Stimulated activated naive CD8-positive, alpha-beta T cell treated with anti-CD3 and anti-CD28 coated beads, Interleukin-15, Interleukin-2, amounts not matched to agents 100 U/mL and 50 U/mL, for 24 hours (primary cell): ENCODE measurements at regions not wholly inside any gene's neighbourhood (a gene's known extent, or its start where the extent isn't known, plus 50 kb on each side); places are given as distances from the start of the nearest gene placed in this dataset.
"Not testable (repeated sequence)": the region's sequence is repeated elsewhere in the genome, so short reads cannot be mapped to it uniquely, and the experiment has no call there.

Experiments used
- ATAC-seq: fragments of 150-1000 bp; cut with Tn5 transposase; one replicate; pipeline ENCODE4 v1.10.0; 2021
- DNase-seq: peaks from one replicate; pipeline ENCODE4 v3.0.0; 2021

DNA sequence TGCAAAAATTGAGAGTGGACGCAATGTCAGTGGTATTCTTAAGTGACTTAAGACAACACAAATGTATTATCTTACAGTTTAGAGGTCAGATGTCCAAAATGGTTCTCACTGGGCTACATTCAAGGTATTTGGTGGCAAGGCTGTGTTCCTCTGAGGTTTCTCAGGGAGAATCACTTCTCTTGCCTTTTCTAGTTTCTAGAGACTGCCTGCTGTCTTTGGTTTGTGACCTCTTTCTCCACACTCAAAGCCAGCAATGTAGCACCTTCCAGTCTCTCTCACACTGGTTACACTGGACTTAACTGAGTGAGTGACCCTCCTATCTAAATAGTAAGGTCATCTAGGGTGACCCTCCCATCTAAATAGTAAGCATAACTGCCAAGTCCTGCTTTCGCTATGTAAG, 613.2 kb upstream of the COBL start:
- ATAC-seq: no peak

DNA sequence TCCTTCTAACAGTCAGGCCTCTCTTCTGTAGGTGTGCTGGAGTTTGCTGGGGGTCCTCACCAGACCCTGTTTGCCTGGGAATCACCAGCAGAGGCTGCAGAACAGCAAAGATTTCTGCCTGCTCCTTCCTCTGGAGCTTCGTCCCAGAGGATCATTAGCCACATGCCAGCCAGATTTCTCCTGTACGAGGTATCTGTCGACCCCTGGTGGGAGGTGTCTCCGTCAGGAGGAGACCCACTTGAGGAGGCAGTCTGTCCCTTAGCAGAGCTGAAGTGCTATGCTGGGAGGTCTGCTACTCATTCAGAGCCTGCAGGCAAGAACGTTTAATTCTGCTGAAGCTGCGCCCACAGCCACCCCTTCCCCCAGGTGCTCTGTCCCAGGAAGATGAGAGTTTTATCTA, 611.1 kb upstream of the COBL start:
- no peak for DNase-seq
- ATAC-seq: no peak

More for the DNA sequence above, 613.2 kb upstream of the COBL start:
- DNase-seq: no peak

DNA sequence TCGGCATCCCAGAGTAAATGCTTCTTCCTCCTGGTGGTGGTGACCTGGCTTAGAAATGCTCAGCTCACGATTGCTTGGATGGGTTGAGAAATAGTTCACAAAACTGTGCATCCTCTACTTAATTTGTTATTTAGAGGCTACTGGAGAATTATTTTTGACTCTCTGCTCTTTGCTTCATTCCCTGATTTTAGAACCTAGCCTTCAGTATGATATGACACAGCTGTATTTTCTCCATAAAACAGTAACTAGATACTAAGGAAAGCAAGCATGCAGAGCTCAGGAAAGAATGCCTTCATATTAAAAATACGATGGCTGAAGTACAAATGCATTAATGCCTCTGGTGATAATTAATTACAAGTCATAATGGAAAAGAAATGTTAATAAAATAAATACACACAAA, 602.0 kb upstream of the COBL start:
- DNase-seq (no peak), ATAC-seq (no peak)

DNA sequence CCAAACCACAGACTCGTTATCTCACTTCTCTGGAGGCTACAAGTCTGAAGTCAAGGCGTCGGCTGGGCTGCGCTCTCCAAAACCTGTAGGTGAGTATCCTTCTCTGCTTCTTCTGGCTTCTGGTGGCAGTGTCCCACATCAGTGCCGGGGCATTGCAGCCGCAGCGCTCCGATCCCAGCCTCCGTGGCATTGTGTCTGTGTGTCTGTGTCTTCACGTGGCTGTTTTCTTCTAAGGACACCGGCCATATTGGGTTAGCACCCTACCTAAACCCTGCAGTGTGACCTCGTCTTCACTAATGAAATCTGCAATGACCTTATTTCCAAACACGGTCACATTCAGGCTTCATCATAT, 584.9 kb upstream of the COBL start:
- no peak for DNase-seq
- ATAC-seq: no peak

DNA sequence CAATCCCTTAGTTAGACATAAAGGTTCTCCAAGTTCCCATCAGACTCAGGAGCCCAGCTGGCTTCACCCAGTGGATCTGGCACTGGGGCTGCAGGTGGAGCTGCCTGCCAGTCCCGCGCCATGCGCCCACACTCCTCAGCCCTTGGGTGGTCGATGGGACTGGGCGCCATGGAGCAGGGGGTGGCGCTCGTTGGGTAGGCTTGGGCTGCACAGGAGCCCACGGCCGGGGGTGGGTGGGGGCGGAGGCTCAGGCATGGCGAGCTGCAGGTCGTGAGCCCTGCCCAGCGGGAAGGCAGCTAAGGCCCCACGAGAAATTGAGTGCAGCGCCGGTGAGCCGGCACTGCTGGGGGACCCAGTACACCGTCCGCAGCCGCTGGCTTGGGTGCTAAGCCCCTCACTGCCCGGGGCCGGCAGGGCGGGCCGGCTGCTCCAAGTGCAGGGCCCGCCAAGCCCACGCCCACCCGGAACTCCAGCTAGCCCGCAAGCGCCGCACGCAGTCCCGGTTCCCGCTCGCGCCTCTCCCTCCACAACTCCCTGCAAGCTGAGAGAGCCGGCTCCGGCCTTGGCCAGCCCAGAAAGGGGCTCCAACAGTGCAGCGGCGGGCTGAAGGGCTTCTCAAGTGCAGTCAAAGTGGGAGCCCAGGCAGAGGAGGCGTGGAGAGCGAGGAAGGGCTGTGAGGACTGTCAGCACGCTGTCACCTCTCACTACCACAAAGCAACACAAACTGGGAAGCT, 584.3 kb upstream of the COBL start:
- not testable (repeated sequence) for DNase-seq, ATAC-seq

DNA sequence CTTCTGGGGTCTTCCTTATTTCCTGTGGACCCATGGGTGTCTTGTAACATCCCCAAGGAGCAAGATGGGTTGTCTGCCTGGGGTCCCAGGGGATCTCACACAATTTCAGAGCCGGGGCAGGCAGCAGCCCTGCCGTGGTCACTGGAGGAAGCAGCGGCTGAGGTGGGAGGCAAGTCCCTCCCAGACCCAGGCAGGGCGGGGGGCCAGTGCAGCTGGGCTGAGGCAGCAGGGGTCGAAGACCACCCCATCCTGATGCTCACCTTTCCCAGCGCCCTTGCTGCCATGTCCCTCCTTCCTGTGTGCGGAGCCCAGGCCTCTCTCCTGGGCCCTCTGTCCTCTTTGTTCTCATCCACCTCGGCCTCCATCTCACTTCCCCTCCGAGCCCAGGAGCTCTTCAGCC, 583.0 kb upstream of the COBL start:
- no peak for DNase-seq
- ATAC-seq: no peak

DNA sequence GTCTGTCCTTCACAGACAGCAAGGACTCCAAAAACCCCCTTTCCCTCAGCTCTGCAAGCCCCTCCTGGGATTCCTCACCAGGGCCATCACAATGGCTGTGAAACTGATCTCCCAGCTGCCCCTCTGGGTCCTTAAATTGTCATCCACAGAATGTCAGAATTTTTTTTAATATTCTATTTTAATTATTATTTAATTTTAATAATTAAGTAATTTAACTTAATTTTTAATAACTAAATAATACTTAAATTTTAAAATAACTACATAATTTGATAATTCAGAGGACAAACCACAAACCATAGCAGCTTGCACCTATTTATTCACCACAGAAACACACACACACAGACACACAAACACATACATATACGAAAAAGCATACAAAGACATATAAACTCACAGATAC, 565.8 kb upstream of the COBL start:
- ATAC-seq (no peak), DNase-seq (no peak)

DNA sequence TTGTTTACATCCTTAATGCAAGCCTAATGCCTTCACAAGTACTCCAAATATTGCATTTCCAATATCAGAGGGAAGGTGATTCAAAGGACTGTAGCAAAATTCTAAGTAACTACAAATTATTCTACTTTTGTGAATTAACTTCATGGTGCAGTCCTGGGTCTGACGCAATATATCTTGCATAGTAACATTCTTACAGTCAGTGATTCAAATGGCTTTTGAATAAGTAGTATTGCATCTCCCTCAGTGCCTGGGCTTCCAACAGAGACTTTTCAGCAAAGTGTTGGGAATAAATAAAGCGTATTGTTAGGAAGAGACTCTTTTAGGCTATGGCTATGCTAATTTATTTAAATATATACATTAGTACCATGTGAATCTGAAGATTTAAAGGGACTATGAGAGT, 564.7 kb upstream of the COBL start:
- ATAC-seq: no peak
- DNase-seq: no peak

DNA sequence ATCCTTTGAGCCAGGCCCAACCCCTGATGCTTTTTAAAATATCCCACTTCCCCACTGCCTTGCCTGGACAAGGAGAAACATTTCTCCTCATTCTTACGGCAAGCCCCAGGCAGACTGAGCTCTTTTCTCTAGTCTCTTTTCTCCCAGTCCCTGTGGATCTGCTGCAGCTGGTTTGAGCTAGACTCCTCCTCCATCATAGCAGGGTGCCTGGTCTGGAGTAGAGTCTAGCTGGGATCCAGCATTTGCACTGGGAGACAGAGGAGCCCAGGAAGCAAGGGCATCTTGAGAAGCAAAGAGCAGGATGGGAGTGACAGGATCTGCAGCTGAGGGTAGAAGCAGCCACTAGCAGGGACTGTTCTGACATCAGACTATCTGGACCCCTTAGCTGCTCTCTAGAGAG, 562.3 kb upstream of the COBL start:
- no peak for ATAC-seq
- DNase-seq: no peak

DNA sequence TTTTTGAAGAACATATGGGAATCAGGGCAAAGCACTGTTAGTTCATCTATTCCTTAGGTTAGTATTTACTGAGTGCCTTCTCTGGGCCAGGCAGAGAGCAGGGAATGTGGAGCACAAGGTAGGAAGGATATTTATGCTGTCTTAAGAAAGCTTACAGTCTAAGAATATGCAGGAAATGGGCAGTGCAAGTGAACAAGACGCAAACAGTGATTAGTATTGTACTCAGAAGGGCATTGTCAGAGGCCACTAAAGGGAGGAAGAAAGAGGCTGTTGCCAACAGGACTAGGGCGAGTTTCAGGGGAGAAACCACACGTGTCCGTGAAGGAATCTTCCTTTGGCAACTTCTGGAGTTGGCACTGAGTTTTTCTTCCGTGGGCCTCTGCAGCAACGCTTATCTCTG, 552.8 kb upstream of the COBL start:
- ATAC-seq (no peak), DNase-seq (no peak)

DNA sequence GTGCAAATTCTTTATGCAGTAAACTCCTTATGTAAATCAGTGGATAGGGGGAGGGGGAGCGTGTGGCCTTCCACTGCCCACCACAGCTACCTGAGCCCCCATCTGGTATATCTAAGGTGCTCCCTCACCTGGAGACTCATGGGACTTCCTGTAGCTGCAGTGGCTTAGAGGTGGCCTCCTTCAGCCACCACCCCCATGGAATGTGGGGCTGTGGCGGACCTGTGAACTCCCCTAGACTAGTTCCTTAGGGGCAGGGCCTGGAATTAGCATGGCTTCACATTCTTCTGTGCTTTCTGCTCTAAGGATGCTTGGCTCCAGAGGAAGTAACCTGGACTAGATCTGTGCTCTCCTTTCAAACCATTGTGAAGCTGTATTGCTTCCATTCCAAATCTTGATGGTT, 550.5 kb upstream of the COBL start:
- no peak for ATAC-seq
- DNase-seq: no peak

DNA sequence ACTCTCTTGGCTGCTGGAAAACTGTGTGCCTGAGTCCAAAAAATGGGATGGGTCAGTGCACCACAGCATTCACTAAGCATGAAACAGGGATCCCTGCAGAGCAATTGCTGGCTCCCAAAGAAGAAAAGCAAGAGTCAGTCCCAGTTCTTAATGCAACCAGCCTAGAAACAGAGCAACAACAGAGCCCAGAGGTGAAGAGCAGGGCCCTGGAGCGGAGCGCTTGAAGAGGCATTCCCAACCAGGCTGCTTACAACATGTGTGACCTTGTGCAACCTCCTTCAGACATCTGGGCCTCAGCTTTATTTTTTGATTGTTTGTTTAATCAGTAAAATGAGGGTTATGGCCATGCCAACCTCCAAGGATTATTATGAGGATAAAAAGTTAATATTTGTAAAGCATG, 543.7 kb upstream of the COBL start:
- ATAC-seq: no peak

DNA sequence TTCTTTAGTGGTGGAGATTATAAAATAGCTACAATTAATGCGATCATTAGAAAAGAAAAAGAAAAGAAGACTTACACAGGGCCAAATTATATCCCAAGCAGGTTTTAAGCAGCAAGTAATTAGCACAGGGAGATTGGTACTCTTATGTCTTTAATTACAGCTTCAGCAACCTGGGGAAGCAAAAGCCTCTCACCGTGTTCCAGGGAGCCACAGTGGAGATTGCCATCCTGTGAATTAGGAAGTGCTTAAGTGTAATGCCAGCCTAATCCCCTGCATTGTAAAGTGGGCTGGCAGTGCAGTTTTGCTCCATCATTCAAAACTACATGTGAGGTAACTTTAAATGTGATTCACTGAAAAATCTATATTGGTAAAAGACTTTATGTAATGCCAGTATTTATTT, 533.5 kb upstream of the COBL start:
- ATAC-seq: no peak
- DNase-seq: no peak

More for the DNA sequence above, 543.7 kb upstream of the COBL start:
- DNase-seq: no peak

DNA sequence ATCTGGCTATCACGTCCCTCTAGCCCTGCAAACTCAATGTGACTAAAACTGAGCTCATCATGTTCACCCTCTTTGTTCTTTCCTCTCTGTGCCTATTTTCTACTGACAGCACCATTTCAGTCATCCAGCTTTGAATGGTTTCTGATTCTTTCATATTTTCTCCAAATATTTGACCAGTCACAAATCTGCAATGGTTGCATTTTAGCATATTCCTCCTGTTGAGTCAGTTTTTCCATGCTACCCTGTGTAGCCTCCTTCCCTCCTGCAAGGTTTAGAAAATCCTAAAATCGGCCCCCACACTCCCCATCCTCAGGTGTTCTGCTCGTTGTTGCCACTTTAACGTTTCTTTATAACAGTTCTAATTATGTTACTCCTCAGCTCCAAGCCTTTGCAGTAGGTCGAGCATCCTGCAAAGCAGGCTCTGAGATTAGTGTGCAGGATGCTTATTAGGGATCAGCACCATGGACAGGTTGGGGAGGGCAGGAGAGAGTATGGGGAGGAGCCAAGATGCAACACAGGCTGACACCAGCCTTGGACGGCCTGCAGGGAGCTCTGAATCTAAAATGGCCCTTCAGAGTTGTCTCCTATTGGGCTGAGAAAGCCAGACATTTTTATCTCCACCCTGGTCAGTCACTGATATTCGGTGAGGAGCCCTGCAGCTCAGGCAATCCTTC, 531.0 kb upstream of the COBL start:
- no peak for DNase-seq
- no peak for ATAC-seq

DNA sequence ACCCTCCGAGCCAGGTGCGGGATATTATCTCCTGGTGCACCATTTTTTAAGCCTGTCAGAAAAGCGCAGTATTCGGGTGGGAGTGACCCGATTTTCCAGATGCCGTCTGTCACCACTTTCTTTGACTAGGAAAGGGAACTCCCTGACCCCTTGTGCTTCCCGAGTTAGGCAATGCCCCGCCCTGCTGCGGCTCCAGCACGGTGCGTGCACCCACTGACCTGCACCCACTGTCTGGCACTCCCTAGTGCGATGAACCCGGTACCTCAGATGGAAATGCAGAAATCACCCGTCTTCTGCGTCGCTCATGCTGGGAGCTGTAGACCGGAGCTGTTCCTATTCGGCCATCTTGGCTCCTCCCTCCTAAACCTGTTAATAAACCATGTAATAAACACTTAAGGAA, 522.5 kb upstream of the COBL start:
- not testable (repeated sequence) for ATAC-seq, DNase-seq

DNA sequence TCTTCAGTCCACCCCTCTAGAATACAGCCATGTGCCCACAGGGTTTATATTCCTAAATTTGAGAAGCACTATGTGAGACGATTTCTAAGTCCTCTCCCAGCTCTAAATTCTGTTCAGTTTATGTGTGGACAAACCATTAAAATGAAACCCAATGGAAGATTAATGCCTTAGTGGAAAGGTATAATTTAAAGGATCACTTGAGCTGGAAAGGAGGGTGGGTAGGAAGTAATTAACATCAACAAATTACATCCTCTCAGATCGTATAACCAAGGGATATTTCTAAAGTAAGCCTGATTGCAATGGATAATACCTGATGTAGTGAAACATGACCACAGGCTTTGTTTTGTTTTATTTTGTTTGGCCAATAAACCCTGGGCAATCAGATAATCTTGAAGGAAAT, 511.0 kb upstream of the COBL start:
- ATAC-seq: no peak
- no peak for DNase-seq

DNA sequence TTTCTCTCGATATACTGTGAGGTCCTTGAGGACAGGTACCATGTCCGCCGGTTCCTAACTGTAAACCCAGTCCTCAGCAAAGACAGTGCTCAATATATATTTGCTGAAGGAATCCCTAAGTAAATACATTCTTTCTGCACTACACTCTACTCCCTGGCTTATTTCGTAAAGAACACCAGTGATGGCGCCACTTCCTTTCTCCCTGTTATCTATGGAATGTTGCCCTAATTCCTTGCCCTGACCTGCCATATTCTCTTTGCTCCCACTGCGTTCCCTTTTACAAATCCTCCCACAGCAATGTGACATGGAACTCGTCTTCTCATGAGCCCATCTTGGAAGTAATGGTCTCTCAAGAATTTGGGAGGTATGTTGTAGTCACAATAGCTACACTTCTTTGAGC, 507.4 kb upstream of the COBL start:
- no peak for DNase-seq
- no peak for ATAC-seq

DNA sequence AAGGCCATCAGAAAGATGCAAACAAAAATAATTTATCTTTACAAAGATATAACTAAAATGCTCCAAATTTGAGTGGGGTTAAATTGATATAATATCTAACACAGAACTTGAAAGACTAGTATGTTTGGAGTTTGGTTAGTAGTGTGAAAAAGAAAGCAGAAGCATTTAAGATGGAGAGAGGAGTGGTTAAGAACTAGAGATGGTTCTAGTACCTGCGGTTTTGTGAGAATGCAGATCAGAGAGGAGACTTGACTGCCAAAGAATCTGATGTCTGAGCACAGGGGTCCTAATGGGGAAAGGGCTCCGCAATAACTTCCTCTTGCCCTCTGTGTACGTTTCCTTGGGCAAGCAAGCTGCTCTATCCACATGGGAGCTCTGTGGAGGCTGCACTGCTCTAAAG, 506.8 kb upstream of the COBL start:
- ATAC-seq (no peak), DNase-seq (no peak)

DNA sequence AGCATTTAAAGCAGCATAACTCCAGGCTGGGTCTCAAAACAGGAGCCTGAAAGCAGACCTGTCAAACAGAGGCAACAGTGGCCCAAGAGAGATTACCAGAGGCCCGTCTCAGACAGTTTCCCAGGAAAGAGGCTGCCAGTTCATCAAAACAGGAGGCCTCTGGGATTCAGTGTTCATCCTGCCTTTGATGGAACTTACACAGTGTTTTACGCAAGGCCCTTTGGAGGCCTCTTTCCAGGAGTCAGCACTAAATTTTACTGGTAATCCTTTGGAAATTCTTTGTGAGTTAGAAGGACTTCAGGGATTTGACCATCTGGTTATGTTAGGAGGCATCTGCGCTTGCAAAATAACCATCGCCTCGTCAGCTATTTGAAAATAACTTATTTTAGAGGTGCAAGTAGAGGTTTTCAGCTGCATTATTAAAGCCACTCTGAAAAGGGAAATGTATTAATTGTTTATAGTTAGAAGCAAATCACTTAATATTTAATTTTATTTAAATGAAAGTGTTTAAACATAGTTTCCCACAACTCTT, 501.2 kb upstream of the COBL start:
- ATAC-seq (no peak), DNase-seq (no peak)

DNA sequence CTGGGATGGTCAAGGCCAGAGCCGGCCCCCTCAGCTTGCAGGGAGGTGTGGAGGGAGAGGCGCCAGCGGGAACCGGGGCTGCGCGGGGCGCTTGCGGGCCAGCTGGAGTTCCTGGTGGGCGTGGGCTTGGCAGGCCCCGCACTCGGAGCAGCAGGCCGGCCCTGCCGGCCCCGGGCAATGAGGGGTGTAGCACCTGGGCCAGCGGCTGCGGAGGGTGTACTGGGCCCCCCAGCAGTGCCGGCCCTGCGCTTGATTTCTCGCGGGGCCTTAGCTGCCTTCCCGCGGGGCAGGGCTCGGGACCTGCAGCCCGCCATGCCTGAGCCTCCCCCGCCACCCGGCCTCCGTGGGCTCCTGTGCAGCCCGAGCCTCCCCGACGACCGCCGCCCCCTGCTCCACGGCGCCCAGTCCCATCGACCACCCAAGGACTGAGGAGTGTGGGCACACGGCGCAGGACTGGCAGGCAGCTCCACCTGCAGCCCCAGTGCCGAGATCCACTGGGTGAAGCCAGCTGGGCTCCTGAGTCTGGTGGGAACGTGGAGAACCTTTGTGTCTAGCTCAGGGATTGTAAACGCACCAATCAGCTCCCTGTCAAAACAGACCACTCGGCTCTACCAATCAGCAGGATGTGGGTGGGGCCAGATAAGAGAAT, 489.3 kb upstream of the COBL start:
- not testable (repeated sequence) for DNase-seq, ATAC-seq

DNA sequence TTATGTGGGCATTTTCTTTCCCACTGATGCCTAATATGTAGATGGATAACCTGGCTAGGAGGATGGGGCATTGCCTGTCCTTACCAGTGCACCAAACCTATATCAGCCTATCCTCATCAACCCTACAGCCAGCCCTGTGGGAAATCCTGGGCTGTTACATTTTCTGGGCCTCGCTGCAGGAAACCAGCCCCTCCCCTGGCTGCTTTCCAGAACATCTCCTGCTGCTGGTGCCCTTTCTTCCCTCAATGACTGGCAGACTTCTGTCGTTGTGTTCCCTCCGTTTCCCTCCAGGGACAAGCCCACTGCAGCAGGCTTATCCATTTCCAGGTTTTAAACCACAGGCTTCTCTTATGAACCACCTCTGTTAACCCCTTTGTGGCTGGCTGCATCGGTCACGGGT, 486.1 kb upstream of the COBL start:
- no peak for ATAC-seq
- no peak for DNase-seq

DNA sequence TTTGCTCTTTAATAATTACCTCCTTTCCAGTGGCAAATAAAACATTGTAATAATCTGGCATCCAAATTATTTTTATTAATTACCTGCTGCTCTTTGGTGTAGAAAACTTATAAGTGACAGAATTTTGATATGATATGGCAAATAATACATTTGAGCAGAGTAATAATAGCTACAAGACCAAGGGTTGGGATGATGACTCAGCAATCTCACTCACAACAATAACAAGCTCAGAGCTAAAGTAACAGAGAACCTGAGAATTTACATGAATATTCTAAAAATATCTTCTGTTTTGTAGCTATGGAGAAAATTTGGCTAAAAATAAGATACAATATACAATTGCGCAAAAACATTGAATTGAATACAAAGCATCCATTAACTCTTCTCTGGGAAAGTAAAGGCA, 480.8 kb upstream of the COBL start:
- ATAC-seq (no peak), DNase-seq (no peak)

DNA sequence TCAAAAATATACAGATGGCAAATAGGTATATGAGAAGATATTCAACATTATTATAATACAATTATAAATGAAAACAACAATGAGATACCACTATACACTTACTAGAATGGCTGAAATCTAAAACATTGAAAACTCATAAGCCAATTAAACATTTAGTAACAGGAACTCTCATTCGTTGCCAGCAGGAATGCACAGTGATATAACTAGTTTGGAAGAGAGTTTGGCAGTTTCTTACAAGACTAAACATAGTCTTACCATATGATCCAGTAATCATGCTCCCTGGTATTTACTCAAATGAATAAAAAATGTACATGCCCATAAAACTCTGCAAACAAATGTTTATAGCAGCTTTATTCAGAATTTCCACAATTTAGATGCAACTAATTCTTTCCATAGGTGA, 476.2 kb upstream of the COBL start:
- no peak for DNase-seq
- no peak for ATAC-seq

DNA sequence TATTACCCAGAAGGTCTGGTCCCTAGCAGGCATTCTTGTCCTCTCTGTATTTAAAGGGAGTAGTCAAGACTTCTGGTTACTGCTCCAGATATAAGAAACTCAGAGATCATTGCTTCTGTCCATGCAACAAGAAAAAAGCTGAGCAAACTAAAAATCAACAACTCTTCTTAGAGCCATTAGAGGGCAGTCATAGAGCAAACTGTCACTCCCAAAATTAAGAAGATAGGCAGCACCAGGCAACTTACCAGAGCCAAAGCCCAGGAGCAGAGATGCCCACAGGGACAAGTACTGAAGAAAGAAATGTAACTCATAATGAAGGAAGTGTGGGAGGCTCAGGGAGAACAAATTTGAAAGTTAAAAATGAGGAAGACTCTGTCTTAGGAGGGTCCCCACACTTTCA, 472.9 kb upstream of the COBL start:
- ATAC-seq (no peak), DNase-seq (no peak)
